ENCODE measurements at regions not wholly inside any gene's neighbourhood (a gene's known extent, or its start where the extent isn't known, plus 50 kb on each side); places are given as distances from the start of the nearest gene placed in this dataset.

DNA sequence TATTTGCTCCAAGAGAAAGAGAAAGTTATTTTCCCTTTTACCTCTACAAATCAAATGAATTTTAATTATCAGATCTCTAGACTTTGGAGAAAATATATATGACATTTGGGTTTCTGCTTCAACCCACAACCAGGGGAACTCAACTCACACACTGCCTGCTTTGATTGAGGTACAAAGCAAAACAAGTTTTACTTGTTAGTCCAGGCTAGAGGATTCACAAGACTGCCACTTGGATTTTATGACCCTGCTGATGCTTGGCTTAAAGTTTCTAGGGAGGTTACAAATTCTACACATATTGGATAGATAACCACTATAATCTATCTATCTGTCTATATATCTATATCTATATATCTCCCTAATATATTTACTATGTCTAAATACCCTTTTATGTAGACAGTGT is 467.3 kb upstream of the RGS18 start:
- TF ChIP-seq POLR2A (IDR thresholded peaks at IDR 0.05; ENCODE audit: low read depth, low read length) (no peak), SPI1 (IDR thresholded peaks at IDR 0.05; ENCODE audit: low read depth, low read length) (no peak), POLR2AphosphoS5 (IDR thresholded peaks at IDR 0.05; ENCODE audit: low read depth, low read length) (no peak)

All from GM12891 (cell line).